Iris pigment epithelial cell (primary cell): ENCODE measurements at regions not wholly inside any gene's neighbourhood (a gene's known extent, or its start where the extent isn't known, plus 50 kb on each side); places are given as distances from the start of the nearest gene placed in this dataset.

Experiments
- DNase-seq: peaks from one replicate; pipeline ENCODE4 v3.0.0-alpha.2; 2011; ENCODE audit warnings: low read depth

DNA sequence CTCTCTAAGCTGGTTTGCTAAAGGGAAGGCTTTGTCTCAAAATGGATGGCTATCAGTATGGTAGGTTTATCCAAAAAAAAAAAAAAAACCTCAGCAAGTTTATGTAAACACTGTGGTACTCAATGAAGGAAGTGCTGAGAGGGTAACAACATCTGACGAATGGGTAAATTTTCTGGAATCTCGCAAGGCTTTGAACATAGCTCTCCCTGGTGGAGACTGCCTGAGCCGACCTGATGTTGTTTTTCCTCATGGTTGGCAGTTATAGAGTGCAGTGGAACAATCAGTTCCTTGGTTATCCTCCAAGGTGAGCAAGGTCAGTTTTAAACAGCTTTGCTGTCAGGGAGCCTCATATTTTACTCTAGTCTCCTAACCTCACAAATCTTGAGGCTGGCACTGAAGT, 94.6 kb downstream of the ZPLD1 start:
- DNase-seq = peak; percentile 19

GRCh38 chr3:102530415-102531181, 95.8 kb downstream of the ZPLD1 start:
- DNase-seq = peak; percentile 56

DNA sequence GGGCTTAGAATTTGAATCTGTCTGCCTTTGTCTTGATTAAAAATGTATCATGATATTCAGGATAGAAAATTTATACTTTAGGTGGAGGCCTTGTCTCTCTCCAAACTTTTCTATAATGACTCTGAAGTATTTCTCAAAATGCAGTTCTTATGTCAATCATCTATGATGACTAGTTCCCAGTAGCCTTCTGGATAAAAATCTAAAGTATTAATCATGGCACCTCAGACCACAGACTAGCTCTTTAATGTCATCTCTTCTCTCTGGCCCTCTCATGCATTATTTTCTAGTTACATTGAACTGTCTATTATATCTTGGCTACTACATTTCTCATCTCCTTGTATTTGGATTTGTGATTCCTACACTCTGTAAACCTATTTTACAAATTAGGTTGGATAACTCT, 96.9 kb downstream of the ZPLD1 start:
- DNase-seq = no peak

- DNase-seq = no peak
Observed at GRCh38 chr3:102532901-102533300, 98.1 kb downstream of the ZPLD1 start.

DNA sequence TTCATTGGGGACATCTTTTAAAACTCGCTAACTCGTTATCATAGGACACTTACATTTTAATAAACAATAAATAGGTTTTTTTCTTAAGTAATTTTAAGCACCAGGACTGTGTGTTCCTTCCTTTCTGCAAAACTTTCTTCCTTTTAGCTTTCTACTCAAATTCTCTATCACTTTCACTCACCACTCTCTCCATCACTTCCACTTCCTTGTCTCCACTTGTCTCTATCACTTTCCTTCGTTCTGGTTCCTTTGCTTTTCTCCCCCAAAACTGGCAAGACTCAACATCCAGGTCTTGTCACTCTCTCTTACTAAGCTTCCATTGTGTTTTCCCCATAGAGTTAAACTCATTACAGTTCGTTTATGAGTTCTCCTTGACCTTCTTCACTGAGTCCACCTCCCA, 99.0 kb downstream of the ZPLD1 start:
- no peak for DNase-seq

DNA sequence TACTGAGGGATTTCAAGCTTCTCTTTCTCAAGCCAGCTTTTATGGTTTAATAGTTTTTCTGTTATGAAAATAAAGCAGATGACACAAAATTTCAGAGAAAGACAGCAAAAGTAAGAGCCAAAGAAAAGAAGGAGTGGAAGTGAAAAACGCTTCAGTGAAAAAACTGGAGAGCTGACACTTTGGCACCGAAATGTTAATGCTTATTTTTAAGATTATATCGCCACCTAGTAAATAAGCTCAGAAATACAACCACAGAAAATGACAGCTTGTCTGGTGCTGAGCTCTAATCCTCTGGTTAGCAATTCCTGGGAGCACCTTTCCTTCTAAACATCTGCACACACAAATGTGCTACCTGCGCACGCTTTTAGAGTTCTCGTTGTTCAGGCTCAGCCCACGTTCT, 101.6 kb downstream of the ZPLD1 start:
- DNase-seq = peak; percentile 44

DNA sequence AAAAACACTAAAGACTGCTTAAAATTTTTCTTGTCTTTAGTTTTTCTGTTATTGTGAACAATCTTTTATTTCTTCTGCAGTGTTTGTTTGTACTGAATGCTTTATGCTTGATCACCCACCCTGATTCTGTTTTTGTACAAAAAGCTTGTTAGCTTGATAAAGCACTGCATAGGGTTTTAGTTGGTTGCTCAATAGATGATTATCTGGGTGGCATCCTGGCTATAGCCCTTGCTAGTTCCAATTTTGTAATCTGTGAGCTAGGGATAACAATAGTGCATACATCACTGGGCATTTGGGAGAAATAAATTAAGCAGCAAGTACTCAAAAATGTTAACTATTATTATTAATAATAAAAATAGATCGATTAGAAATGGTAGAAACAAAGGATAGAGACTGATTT, 102.3 kb downstream of the ZPLD1 start:
- no peak for DNase-seq

DNA sequence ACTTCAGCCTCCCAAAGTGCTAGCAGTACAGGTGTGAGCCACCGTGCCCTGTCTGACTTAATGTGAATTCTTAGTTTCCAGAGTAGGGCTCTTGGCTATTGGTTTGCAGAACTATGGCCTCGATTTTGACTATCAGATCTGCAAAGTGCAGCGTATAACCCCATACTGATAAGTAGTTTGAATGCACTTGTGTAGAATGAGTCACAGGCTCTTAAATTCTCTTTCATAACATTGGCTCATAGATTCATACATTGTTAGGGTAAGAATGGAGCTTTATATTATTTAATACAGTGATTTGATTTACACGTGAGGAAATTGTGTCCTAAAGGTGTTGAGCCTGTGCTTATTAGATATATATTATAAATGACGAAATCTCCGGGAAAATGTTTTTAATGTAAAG, 109.9 kb downstream of the ZPLD1 start:
- no peak for DNase-seq

- DNase-seq = no peak
Observed at GRCh38 chr3:102545276-102545675, 110.5 kb downstream of the ZPLD1 start.

- DNase-seq = no peak
Observed at GRCh38 chr3:102553876-102554275, 119.1 kb downstream of the ZPLD1 start.

DNA sequence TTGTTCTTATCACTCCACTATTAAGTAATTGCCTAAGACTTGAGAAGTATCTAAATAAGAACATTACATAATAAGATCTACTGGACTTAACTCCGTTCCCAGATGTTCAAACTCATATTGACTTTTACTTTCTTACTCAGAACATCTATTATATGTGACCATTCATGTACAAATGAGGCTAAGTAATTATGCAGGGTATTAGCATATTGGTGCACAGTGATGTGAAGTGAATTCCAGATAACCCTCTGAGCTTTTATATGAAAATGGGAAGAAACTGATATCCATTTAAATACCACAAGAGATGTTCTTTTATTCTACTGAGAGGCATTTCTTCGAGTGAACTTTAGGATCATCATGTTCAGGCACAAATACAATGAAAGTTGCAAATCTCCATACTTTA, 135.7 kb downstream of the ZPLD1 start:
- DNase-seq = no peak

DNA sequence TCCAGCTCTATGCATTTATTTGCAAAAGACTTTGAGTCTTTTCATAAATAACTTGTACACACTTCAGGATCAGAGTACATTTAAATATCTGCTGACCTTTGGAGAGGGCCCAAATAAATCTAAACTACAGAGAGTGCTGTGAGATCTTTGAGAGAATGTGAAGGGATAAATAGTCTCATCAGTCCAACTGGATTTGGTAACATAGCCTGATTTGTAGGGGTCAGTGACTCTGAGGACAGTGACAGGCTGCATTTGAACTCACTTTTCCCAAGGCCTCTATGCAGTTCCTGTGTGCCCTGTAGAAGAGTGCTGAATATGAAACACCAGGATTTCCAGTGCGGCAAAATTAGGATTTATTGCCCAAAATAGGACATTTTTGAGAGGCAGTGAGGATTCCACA, 136.2 kb downstream of the ZPLD1 start:
- no peak for DNase-seq

DNA sequence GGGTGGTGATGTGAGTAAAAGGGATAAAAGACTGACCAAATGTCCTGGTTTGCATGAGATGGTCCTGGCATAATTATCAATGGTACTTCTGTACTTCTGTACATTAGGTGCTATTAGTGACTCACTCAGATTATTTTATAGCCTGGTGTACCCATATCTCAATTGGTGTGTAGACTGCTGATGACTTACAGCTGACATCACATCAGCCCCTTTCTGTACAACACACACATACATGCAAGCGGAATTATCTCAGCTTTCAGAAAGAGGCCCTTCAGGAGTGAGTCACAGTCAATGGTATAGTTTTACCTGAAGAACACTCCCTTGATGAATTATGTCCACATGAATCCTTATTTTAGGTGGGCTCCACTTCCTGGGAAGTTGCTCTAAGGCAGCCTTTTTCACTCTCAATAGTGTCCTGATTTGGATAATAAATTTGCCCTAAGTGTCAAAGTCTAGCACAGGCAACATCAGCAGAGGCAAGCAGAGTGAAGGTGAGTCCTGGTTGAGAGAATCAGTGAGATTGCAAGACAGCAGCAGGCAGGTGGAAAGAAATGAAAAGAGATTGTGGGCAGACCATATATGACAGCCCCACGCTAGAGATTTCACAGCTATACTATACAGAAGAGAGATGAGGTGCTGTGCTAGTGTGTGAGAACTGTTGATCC, 137.0 kb downstream of the ZPLD1 start:
- DNase-seq = no peak

DNA sequence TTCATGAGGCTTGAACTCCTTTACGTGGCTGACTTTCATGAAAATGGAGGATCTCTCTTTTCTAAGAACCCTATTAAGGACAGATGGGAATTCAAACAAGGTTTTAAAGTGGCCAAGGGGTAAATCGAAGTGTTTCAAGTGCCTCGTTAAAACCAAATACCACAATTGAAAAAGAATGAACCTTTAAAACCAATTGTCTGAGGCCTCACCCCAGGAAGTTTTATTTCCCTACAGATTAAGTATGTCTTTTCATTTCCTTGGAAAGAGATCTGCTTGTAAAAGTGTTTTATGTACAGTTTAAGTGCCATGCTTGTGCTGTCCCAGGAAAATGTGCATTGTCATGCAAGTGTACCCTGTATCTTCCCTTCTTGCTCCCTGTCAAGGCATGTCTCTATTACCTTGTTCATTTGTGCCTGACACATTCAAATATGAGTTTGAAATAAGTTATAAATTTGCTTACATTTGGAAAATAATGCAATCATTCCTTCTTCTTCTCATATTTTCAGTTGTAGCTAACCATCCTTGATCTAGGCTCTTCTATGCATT, 138.7 kb downstream of the ZPLD1 start:
- no peak for DNase-seq

DNA sequence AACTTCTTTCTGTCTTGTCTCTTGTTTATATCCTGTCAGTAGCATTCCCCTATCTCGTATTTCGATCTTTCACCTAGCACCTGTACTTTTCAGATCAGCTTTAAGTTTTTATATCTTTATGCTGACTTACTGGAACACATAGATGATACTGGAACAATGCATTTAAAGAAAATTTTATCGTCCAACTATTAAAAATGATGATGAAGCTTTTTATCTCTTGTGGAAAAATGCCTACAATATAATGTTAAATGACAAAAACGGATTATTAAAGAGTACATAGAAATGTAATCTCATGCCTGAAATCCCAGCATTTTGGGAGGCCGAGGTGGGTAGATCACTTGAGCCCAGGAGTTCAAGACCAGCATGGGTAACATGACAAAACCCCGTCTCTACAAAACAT, 139.5 kb downstream of the ZPLD1 start:
- DNase-seq = no peak

DNA sequence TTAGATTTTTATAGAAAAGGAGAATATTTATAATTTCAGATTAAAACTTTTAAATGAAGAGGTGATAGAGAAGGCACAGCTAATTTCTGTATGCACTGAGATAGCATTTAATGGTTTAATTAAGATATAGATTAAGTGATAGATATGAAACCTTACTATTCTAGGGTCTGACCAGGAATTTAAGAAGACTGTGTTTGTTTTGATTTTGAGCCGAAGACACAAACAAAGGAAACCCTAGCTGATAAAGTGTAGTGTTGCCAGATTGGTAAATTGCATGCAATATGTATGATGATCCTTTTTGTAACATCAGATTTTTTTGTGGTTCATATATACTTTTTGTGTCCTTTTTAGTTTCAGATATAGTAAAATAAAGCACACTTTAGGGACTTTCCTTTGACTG, 141.8 kb downstream of the ZPLD1 start:
- no peak for DNase-seq

- DNase-seq = no peak
Observed at GRCh38 chr3:102577082-102577789, 142.4 kb downstream of the ZPLD1 start.

GRCh38 chr3:102580760-102581159, 145.9 kb downstream of the ZPLD1 start:
- DNase-seq = no peak

DNA sequence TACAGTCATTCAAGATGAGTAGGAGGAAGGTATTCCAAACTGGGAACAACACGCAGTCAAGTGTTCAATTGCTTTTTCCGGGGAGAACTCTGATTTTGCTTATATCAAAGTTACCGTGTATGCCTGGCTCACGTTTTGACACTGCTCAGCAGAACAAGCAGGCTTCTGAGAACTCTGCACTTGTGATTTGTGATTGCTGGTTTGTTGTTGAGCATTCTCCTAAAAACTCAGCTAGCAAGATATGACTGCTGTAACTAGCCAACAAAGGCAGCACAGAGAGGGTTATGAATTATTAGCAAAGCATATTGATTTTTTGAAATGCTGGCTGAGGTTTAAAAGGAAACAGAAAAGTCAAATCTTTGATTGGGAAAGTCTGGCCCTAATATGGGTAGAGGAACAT, 151.7 kb downstream of the ZPLD1 start:
- no peak for DNase-seq

GRCh38 chr3:102593812-102594602, 159.2 kb downstream of the ZPLD1 start:
- no peak for DNase-seq

GRCh38 chr3:102595057-102595456, 160.2 kb downstream of the ZPLD1 start:
- DNase-seq = no peak
